HCT116 (cell line): ENCODE measurements at regions not wholly inside any gene's neighbourhood (a gene's known extent, or its start where the extent isn't known, plus 50 kb on each side); places are given as distances from the start of the nearest gene placed in this dataset.

Experiments
- ATAC-seq: fragments of 200-7000 bp; cut with Tn5 transposase; 2 replicates; pipeline ENCODE4 v1.9.1; 2020; ENCODE audit warnings: mild to moderate bottlenecking, moderate library complexity
- BruUV-seq: library from RNA; stranded (reverse); fragments of 400-500 nt; replicated peaks from 2 replicates; lab custom pipeline; 2021; lab: Mats Ljungman, UMichigan
- CTCF ChIA-PET: fragments of 300-600 bp; sonication (Branson Sonifier 250); formaldehyde crosslinking; loops from one replicate; lab custom pipeline; 2021; ENCODE audit warnings: antibody characterized with exemption; lab: Charles Lee
- POLR2A ChIA-PET: fragments of 300-600, 350-600 bp; sonication (Branson Sonifier 250); formaldehyde crosslinking; loops from one replicate; lab custom pipeline; 2021; ENCODE audit warnings: antibody characterized with exemption; lab: Charles Lee
- RAD21 ChIA-PET, 2 experiments: fragments of 300-600 bp; sonication (Branson Sonifier 250); formaldehyde crosslinking; loops; one replicate each; lab custom pipeline; 2023; ENCODE audit warnings: low total read pairs in 2 of 2; ENCODE audit not compliant: uncharacterized antibody in 2 of 2, unreplicated experiment in 2 of 2, low non-redundant PET in 1 of 2; lab: Charles Lee
- DNase-seq: peaks from one replicate; pipeline ENCODE4 v3.0.0-alpha.2; 2010; ENCODE audit warnings: low read depth, low spot score
- H2AFZ ChIP-seq: fragments of 200-600 bp; shearing (Covaris generic), sonication (generic); 2 replicates; pipeline ENCODE4 v1.6.1; 2017; ENCODE audit warnings: low read depth, mixed run types, mixed read lengths, antibody characterized with exemption, low read length; ENCODE audit not compliant: poor library complexity, severe bottlenecking
- H3K27ac ChIP-seq: 2 replicates; pipeline ENCODE4 v1.5.1; 2012; ENCODE audit warnings: low read depth, low read length
- H3K27me3 ChIP-seq: fragments of 200-600 bp; sonication (generic); 2 replicates; pipeline ENCODE4 v1.6.1; 2016; ENCODE audit warnings: mixed run types, low read length, mixed read lengths; ENCODE audit not compliant: insufficient read depth
- H3K36me3 ChIP-seq, 2 experiments: fragments of 200-500 bp in 1 of 2; fragments of 200-600 bp in 1 of 2; sonication (Bioruptor generic) in 1 of 2; sonication (generic) in 1 of 2; 2 replicates each; pipeline versions ENCODE4 v1.5.1 to v1.6.1; 2014 to 2016; ENCODE audit warnings: low read length in 2 of 2, inconsistent platforms in 1 of 2, mixed read lengths in 1 of 2, mixed run types in 1 of 2; ENCODE audit not compliant: insufficient read depth in 2 of 2, control insufficient read depth in 1 of 2
- H3K4me1 ChIP-seq, 2 experiments: fragments of 200-600 bp in 1 of 2; sonication (generic) in 1 of 2; 2 replicates each; pipeline versions ENCODE4 v1.5.1 to v1.6.1; 2012 to 2017; ENCODE audit warnings: low read length in 2 of 2, inconsistent platforms in 1 of 2, mild to moderate bottlenecking in 1 of 2, mixed read lengths in 1 of 2, mixed run types in 1 of 2, moderate library complexity in 1 of 2; ENCODE audit not compliant: insufficient read depth in 2 of 2, control insufficient read depth in 1 of 2
- H3K4me2 ChIP-seq: fragments of 200-600 bp; sonication (generic); 2 replicates; pipeline ENCODE4 v1.6.1; 2017; ENCODE audit warnings: mixed run types, low read length, mixed read lengths
- H3K4me3 ChIP-seq, 2 experiments: fragments of 200-600 bp in 1 of 2; sonication (generic) in 1 of 2; replicated peaks in 1 of 2; 2 replicates each; pipeline ENCODE4 v1.5.1; 2011 to 2016; ENCODE audit warnings: low read length in 2 of 2, control low read depth in 1 of 2, low read depth in 1 of 2, mild to moderate bottlenecking in 1 of 2, mixed read lengths in 1 of 2, mixed run types in 1 of 2
- H3K79me2 ChIP-seq: fragments of 200-600 bp; sonication (generic); 2 replicates; pipeline ENCODE4 v1.6.1; 2017; ENCODE audit warnings: mild to moderate bottlenecking, mixed run types, low read length, moderate library complexity, mixed read lengths; ENCODE audit not compliant: insufficient read depth
- H3K9ac ChIP-seq: fragments of 200-600 bp; sonication (generic); 2 replicates; pipeline ENCODE4 v1.6.1; 2016; ENCODE audit warnings: low read length, mixed read lengths
- H3K9me2 ChIP-seq: fragments of 200-600 bp; sonication (generic), shearing (Covaris generic); 2 replicates; pipeline ENCODE4 v1.6.1; 2017; ENCODE audit warnings: mixed run types, mild to moderate bottlenecking, moderate library complexity; ENCODE audit not compliant: insufficient read depth
- H3K9me3 ChIP-seq, 2 experiments: fragments of 200-500 bp in 1 of 2; fragments of 200-600 bp in 1 of 2; sonication (Bioruptor generic) in 1 of 2; sonication (generic) in 1 of 2; 2 replicates each; pipeline ENCODE4 v1.6.1; 2014 to 2017; ENCODE audit warnings: low read length in 2 of 2, mixed read lengths in 2 of 2, inconsistent platforms in 1 of 2, low read depth in 1 of 2, mild to moderate bottlenecking in 1 of 2, mixed run types in 1 of 2, moderate library complexity in 1 of 2; ENCODE audit not compliant: control insufficient read depth in 1 of 2, insufficient read depth in 1 of 2
- H4K20me1 ChIP-seq: fragments of 200-600 bp; sonication (generic), shearing (Covaris generic); 2 replicates; pipeline ENCODE4 v1.6.1; 2017; ENCODE audit warnings: mixed run types, mild to moderate bottlenecking, moderate library complexity; ENCODE audit not compliant: insufficient read depth
- EGR1 ChIP-seq: IDR thresholded peaks from 2 replicates; pipeline ENCODE4 v1.6.1; 2012; ENCODE audit warnings: low read depth
- FOSL1 ChIP-seq: IDR thresholded peaks from 2 replicates; pipeline ENCODE4 v1.6.1; 2012; ENCODE audit warnings: low read depth
- JUND ChIP-seq: IDR thresholded peaks from 2 replicates; pipeline ENCODE4 v1.6.1; 2012
- POLR2A ChIP-seq: IDR thresholded peaks from 2 replicates; pipeline ENCODE4 v1.7.0; 2011; ENCODE audit warnings: borderline replicate concordance; ENCODE audit not compliant: insufficient read depth, insufficient read length; ENCODE audit errors: extremely low read depth
- RAD21 ChIP-seq: IDR thresholded peaks from 2 replicates; pipeline ENCODE4 v1.6.1; 2012; ENCODE audit warnings: low read depth, mild to moderate bottlenecking
- SP1 ChIP-seq: IDR thresholded peaks from 2 replicates; pipeline ENCODE4 v1.6.1; 2012; ENCODE audit warnings: low read depth
- YY1 ChIP-seq: IDR thresholded peaks from 2 replicates; pipeline ENCODE4 v1.6.1; 2011; ENCODE audit warnings: low read length, low read depth, moderate library complexity, mild to moderate bottlenecking; ENCODE audit not compliant: insufficient replicate concordance; ENCODE audit errors: extremely low read depth
- ZBTB33 ChIP-seq: IDR thresholded peaks from 2 replicates; pipeline ENCODE4 v1.6.1; 2011; ENCODE audit warnings: mild to moderate bottlenecking, low read length, moderate library complexity; ENCODE audit not compliant: insufficient replicate concordance; ENCODE audit errors: extremely low read depth
- ZFX ChIP-seq: fragments of 450-650 bp; IDR thresholded peaks from 2 replicates; pipeline ENCODE4 v1.6.1; 2017
- ZNF274 ChIP-seq: fragments of 200-500 bp; sonication (Bioruptor generic); IDR thresholded peaks from 2 replicates; pipeline ENCODE4 v1.6.1; 2014; ENCODE audit warnings: mild to moderate bottlenecking, low read depth, low read length, inconsistent platforms
- intact Hi-C: fragments of 100-400 bp; cut with micrococcal nuclease; formaldehyde crosslinking; loops from 2 replicates; pipeline ENCODE4 v1.10.0; 2022

DNA sequence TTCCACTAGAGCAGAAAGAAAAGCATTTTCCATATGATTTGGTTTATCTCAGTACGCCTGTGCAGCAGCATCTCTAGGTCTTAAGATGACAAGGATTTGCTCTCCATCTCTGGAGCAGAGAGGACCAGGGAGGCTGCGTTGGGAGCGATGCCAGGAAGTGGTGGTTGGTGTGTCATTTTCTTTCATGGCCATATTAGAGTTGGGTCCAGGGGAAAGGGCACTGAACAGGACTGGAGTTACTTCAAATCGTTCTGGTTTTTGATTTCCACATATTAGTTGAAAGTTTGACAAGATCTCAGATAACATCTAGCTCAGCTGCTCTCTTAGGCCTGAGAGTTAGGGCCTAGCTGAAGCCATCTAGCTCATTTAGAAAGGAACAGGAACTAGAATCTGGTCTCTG, 157.7 kb downstream of the ADAMTS15 start:
- Histone ChIP-seq H3K27ac (no peak overlapping the region), H3K4me2 (no peak overlapping the region), H3K27me3 (no peaks in the 10 kb centered on the region; the same call in 1 of the 2 replicates), H3K36me3 (no peaks in the 10 kb centered on the region), H3K9ac (no peak overlapping the region), H3K4me1 (no peaks in the 10 kb centered on the region), H3K4me3 (no peak overlapping the region), H3K9me2 (no peaks in the 10 kb centered on the region), H3K79me2 (no peaks in the 10 kb centered on the region), H2AFZ (no peak overlapping the region), H3K9me3 (no peaks in the 10 kb centered on the region), H4K20me1 (no peaks in the 10 kb centered on the region)
- DNase-seq, result no peak
- ChIA-PET CTCF (no interaction called here), RAD21 (no interaction called here), POLR2A (no interaction called here)
- intact Hi-C loops, result no loop called here
- ATAC-seq, result no peak
- TF ChIP-seq FOSL1 (no peak), ZFX (no peak), ZNF274 (no peak), POLR2A (no peak), YY1 (no peak)
- BruUV-seq, result no TSS peak

DNA sequence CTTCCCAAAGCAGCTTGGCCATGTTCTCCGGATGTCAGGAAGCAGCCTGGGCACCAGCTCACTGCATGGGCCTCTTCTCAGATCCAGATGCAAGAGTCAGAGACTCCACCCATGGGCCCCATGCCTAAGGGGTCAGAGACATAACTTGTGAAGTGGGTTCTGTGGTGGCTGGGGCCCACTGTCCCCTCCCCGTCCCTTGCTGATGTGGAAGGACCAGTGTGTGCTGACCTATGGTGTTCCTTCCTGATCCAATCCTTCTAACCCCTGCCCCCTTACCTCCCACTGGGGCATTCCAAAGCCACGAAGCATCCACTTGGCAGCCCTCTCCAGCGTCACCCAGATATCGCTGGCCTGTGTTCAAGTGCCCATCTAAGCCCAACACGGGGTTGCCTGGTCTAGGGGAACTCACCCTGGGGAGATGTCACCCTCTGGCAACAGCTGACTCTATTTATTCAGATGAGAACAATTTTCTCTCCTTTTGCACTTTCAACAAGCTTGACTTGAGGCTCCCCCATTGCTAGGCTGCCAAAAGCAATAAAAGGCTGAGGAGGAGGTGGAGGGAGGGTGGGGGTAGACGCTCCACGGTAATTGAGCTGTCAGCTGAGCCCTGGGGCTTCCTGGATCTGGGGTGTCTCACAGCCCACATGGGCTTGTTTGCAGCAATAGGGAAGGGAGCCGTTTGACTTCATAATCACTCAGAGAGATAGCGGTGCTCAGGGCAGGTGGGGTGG, 158.5 kb downstream of the ADAMTS15 start:
- TF ChIP-seq SP1 (no peak), YY1 (no peak), JUND (no peak), RAD21 (no peak), ZBTB33 (no peak), EGR1 (no peak), ZNF274 (no peak)
- TF ChIP-seq, all 23 proteins: peak for 0
- Histone ChIP-seq H3K36me3 (no peaks in the 10 kb centered on the region), H2AFZ (no peak overlapping the region), H3K9me3 (no peaks in the 10 kb centered on the region), H3K9ac (no peak overlapping the region), H3K9me2 (no peaks in the 10 kb centered on the region), H3K4me3 (no peak overlapping the region), H3K4me2 (no peak overlapping the region), H3K4me1 (peaks cover 0 to 3% of the 10 kb centered on the region in 2 experiments; a peak in 1 of 4 replicates), H4K20me1 (no peaks in the 10 kb centered on the region), H3K27ac (no peak overlapping the region), H3K27me3 (no peaks in the 10 kb centered on the region), H3K79me2 (no peaks in the 10 kb centered on the region)
- no TSS peak for BruUV-seq
- intact Hi-C loops, result no loop called here
- POLR2A ChIA-PET, result no interaction called here
- RAD21 ChIA-PET, result interaction anchor here in 1 of 2 experiments (0.6 kb wide), 1 partner anchor 96 kb away, joined by 3 read pairs; no protein-coding TSS in a partner anchor
- CTCF ChIA-PET, result no interaction called here
- ATAC-seq (no peak), DNase-seq (no peak)
